PC-9 (cell line): ENCODE measurements at regions not wholly inside any gene's neighbourhood (a gene's known extent, or its start where the extent isn't known, plus 50 kb on each side); places are given as distances from the start of the nearest gene placed in this dataset.

Experiments used
- BruUV-seq: library from RNA; stranded (reverse); fragments of 400-500 nt; replicated peaks from 2 replicates; lab custom pipeline; 2021; lab: Mats Ljungman, UMichigan
- CTCF ChIA-PET: fragments of 300-600 bp; sonication (Branson Sonifier 250); formaldehyde crosslinking; loops from one replicate; lab custom pipeline; 2022; ENCODE audit warnings: antibody characterized with exemption; lab: Charles Lee
- POLR2A ChIA-PET: fragments of 300-600 bp; sonication (Branson Sonifier 250); formaldehyde crosslinking; loops from one replicate; lab custom pipeline; 2022; ENCODE audit warnings: antibody characterized with exemption; ENCODE audit not compliant: unreplicated experiment; lab: Charles Lee
- DNase-seq, 2 experiments: peaks; one replicate each; pipeline versions ENCODE4 v3.0.0 to v3.0.0-alpha.2; 2015 to 2022; ENCODE audit warnings: mixed read lengths in 1 of 2
- H2AFZ ChIP-seq: fragments of 200-600 bp; sonication (generic); 2 replicates; pipeline ENCODE4 v1.8.1; 2017; ENCODE audit warnings: antibody characterized with exemption
- H3F3A ChIP-seq: fragments of 200-600 bp; sonication (generic); 2 replicates; pipeline ENCODE4 v1.8.1; 2017; ENCODE audit warnings: antibody characterized with exemption, mild to moderate bottlenecking, low read depth; ENCODE audit not compliant: insufficient read depth
- H3K27ac ChIP-seq: fragments of 200-600 bp; sonication (generic); 2 replicates; pipeline ENCODE4 v1.6.1; 2016; ENCODE audit warnings: mixed run types
- H3K27me3 ChIP-seq: fragments of 200-600 bp; sonication (generic); 2 replicates; pipeline ENCODE4 v1.6.1; 2016; ENCODE audit warnings: low read depth, mixed run types; ENCODE audit not compliant: insufficient read depth
- H3K36me3 ChIP-seq: fragments of 200-600 bp; sonication (generic); 2 replicates; pipeline ENCODE4 v1.6.1; 2016; ENCODE audit warnings: low read depth, mixed run types
- H3K4me1 ChIP-seq: fragments of 200-600 bp; sonication (generic); replicated peaks from 2 replicates; pipeline ENCODE4 v1.6.1; 2016; ENCODE audit warnings: mixed run types; ENCODE audit not compliant: insufficient read depth
- H3K4me2 ChIP-seq: fragments of 200-600 bp; sonication (generic); 2 replicates; pipeline ENCODE4 v1.6.1; 2017; ENCODE audit warnings: mixed run types
- H3K4me3 ChIP-seq: fragments of 200-600 bp; sonication (generic); 2 replicates; pipeline ENCODE4 v1.6.1; 2016; ENCODE audit warnings: mixed run types
- H3K79me2 ChIP-seq: fragments of 200-600 bp; sonication (generic); 2 replicates; pipeline ENCODE4 v1.6.1; 2017; ENCODE audit warnings: low read depth, mixed run types
- H3K9me2 ChIP-seq: fragments of 200-600 bp; sonication (generic); 2 replicates; pipeline ENCODE4 v1.8.1; 2017; ENCODE audit warnings: mild to moderate bottlenecking; ENCODE audit not compliant: insufficient read depth
- H3K9me3 ChIP-seq: fragments of 200-600 bp; sonication (generic); 2 replicates; pipeline ENCODE4 v1.8.1; 2016; ENCODE audit warnings: low read depth; ENCODE audit not compliant: insufficient read depth
- H4K20me1 ChIP-seq: fragments of 200-600 bp; sonication (generic); 2 replicates; pipeline ENCODE4 v1.8.1; 2017; ENCODE audit not compliant: insufficient read depth
- CTCF ChIP-seq: fragments of 200-600 bp; sonication (generic); conservative IDR thresholded peaks from 2 replicates; pipeline ENCODE4 v1.6.1; 2017; ENCODE audit warnings: mixed run types, antibody characterized with exemption, mild to moderate bottlenecking, moderate library complexity
- EZH2 ChIP-seq: fragments of 200-600 bp; sonication (generic); IDR thresholded peaks from 2 replicates; pipeline ENCODE4 v1.8.0; 2017; ENCODE audit warnings: antibody characterized with exemption, low read depth
- intact Hi-C: fragments of 100-400 bp; cut with micrococcal nuclease; formaldehyde crosslinking; loops from one replicate; pipeline ENCODE4 v1.10.0; 2022; ENCODE audit not compliant: unreplicated experiment

- Histone ChIP-seq H3K27ac (no peak overlapping the region), H3K36me3 (no peaks in the 10 kb centered on the region), H3K4me2 (no peak overlapping the region), H4K20me1 (no peaks in the 10 kb centered on the region), H3K27me3 (peaks cover 21% of the 10 kb centered on the region), H3K9me2 (no peaks in the 10 kb centered on the region), H3K79me2 (no peaks in the 10 kb centered on the region), H3K4me1 (no peaks in the 10 kb centered on the region), H3F3A (no peaks in the 10 kb centered on the region), H2AFZ (no peak overlapping the region), H3K4me3 (no peak overlapping the region), H3K9me3 (no peaks in the 10 kb centered on the region)
- TF ChIP-seq CTCF (no peak), EZH2 (no peak)
- DNase-seq = no peak
- ChIA-PET POLR2A (no interaction called here), CTCF (no interaction called here)
- intact Hi-C loops = no loop called here
- BruUV-seq = no TSS peak
Measured at GRCh38 chr16:65788434-65789140, 577.9 kb upstream of the CDH5 start.

- Histone ChIP-seq H3K79me2 (no peaks in the 10 kb centered on the region), H3F3A (no peaks in the 10 kb centered on the region), H2AFZ (no peak overlapping the region), H3K9me2 (no peaks in the 10 kb centered on the region), H3K27me3 (peaks cover 21% of the 10 kb centered on the region), H3K27ac (no peak overlapping the region), H3K9me3 (no peaks in the 10 kb centered on the region), H3K4me1 (no peaks in the 10 kb centered on the region), H3K36me3 (no peaks in the 10 kb centered on the region), H3K4me2 (no peak overlapping the region), H4K20me1 (no peaks in the 10 kb centered on the region), H3K4me3 (no peak overlapping the region)
- BruUV-seq = no TSS peak
- POLR2A ChIA-PET = no interaction called here
- no peak for DNase-seq
- no peak for TF ChIP-seq CTCF
- no peak for TF ChIP-seq EZH2
- intact Hi-C loops = no loop called here
- CTCF ChIA-PET = no interaction called here
Measured at GRCh38 chr16:65787921-65788320, 578.6 kb upstream of the CDH5 start.

GRCh38 chr16:65786916-65787315 lies 579.6 kb upstream of the CDH5 start:
- Histone ChIP-seq H3K27me3 (peaks cover 21% of the 10 kb centered on the region), H2AFZ (no peak overlapping the region), H3F3A (no peaks in the 10 kb centered on the region), H3K27ac (no peak overlapping the region), H3K9me3 (no peaks in the 10 kb centered on the region), H3K4me1 (no peaks in the 10 kb centered on the region), H3K4me2 (no peak overlapping the region), H3K4me3 (no peak overlapping the region), H4K20me1 (no peaks in the 10 kb centered on the region), H3K79me2 (no peaks in the 10 kb centered on the region), H3K9me2 (no peaks in the 10 kb centered on the region), H3K36me3 (no peaks in the 10 kb centered on the region)
- ChIA-PET CTCF (no interaction called here), POLR2A (no interaction called here)
- intact Hi-C loops = no loop called here
- BruUV-seq = no TSS peak
- no peak for DNase-seq
- TF ChIP-seq EZH2 = no peak
- no peak for TF ChIP-seq CTCF
